Transverse colon (tissue), 4 donors: ENCODE measurements at regions not wholly inside any gene's neighbourhood (a gene's known extent, or its start where the extent isn't known, plus 50 kb on each side); places are given as distances from the start of the nearest gene placed in this dataset.

ENCODE experiments used
- CTCF ChIP-seq, 5 experiments: fragments of 200-600 bp in 3 of 5; fragments of 450-650 bp in 2 of 5; sonication (generic) in 3 of 5; IDR thresholded peaks; 1 replicate in 2 of 5; 2 replicates in 3 of 5; pipeline ENCODE4 v1.5.1; 2016 to 2017; ENCODE audit warnings: antibody characterized with exemption in 5 of 5, inconsistent platforms in 3 of 5, mild to moderate bottlenecking in 2 of 5, moderate library complexity in 1 of 5
- POLR2AphosphoS5 ChIP-seq, 3 donors: sonication (generic); formaldehyde crosslinking; IDR thresholded peaks; one replicate each; pipeline ENCODE4 v1.6.1; 2016; ENCODE audit warnings: antibody characterized with exemption in 3 of 3

GRCh38 chr1:201593200-201593921 is 54.4 kb downstream of the NAV1 start:
- TF ChIP-seq CTCF (IDR thresholded peaks at IDR 0.05) (no peak), POLR2AphosphoS5 (IDR thresholded peaks at IDR 0.05) (peak; percentile 81 to 93 (median 87))
